ENCODE measurements at regions not wholly inside any gene's neighbourhood (a gene's known extent, or its start where the extent isn't known, plus 50 kb on each side); places are given as distances from the start of the nearest gene placed in this dataset.

GRCh38 chr3:40969341-40969740, 230.0 kb upstream of the CTNNB1 start:
- TF ChIP-seq EZH2 (IDR thresholded peaks at IDR 0.05; ENCODE audit: low read length), result no peak
- no peak for TF ChIP-seq CTCF (optimal IDR thresholded peaks at IDR 0.05 in 1 of 3, IDR thresholded peaks at IDR 0.05 in 1 of 3, conservative IDR thresholded peaks at IDR 0.05 in 1 of 3; ENCODE audit: extremely low read depth in 1 of 3, insufficient read depth in 2 of 3, low read length in 3 of 3)

All from keratinocyte (primary cell).